OCI-M2 (cell line): ENCODE measurements at regions not wholly inside any gene's neighbourhood (a gene's known extent, or its start where the extent isn't known, plus 50 kb on each side); places are given as distances from the start of the nearest gene placed in this dataset.

Experiments
- DNase-seq: peaks from one replicate; lab custom pipeline; 2025; ENCODE audit not compliant: unreplicated experiment; lab: John Stamatoyannopoulos, UW

- DNase-seq: no peak
Measured at GRCh38 chr7:25619963-25620799, 391.9 kb upstream of the NPVF start.

GRCh38 chr7:25621993-25622392 is 393.7 kb upstream of the NPVF start:
- DNase-seq: no peak

- no peak for DNase-seq
Measured at GRCh38 chr7:25622695-25623094, 394.4 kb upstream of the NPVF start.

- DNase-seq: no peak
Measured at GRCh38 chr7:25624051-25624450, 395.8 kb upstream of the NPVF start.

- no peak for DNase-seq
Measured at GRCh38 chr7:25624833-25625232, 396.5 kb upstream of the NPVF start.

GRCh38 chr7:25625306-25625992 is 397.2 kb upstream of the NPVF start:
- no peak for DNase-seq

- no peak for DNase-seq
Measured at GRCh38 chr7:25626451-25627131, 398.3 kb upstream of the NPVF start.

- DNase-seq: no peak
Measured at GRCh38 chr7:25628446-25628845, 400.2 kb upstream of the NPVF start.

GRCh38 chr7:25632616-25633015 is 404.3 kb upstream of the NPVF start:
- no peak for DNase-seq

GRCh38 chr7:25633426-25634036 is 405.2 kb upstream of the NPVF start:
- DNase-seq: no peak

GRCh38 chr7:25636168-25636567 is 407.9 kb upstream of the NPVF start:
- no peak for DNase-seq

GRCh38 chr7:25636871-25637283 is 408.6 kb upstream of the NPVF start:
- DNase-seq: no peak

GRCh38 chr7:25638068-25638467 is 409.8 kb upstream of the NPVF start:
- DNase-seq: no peak

- no peak for DNase-seq
Measured at GRCh38 chr7:25638590-25639244, 410.4 kb upstream of the NPVF start.

GRCh38 chr7:25642849-25643248 is 414.6 kb upstream of the NPVF start:
- DNase-seq: no peak

- no peak for DNase-seq
Measured at GRCh38 chr7:25643286-25643685, 415.0 kb upstream of the NPVF start.

GRCh38 chr7:25643770-25644394 is 415.6 kb upstream of the NPVF start:
- no peak for DNase-seq

- DNase-seq: no peak
Measured at GRCh38 chr7:25646726-25647413, 418.6 kb upstream of the NPVF start.

GRCh38 chr7:25647872-25648271 is 419.6 kb upstream of the NPVF start:
- no peak for DNase-seq

- DNase-seq: no peak
Measured at GRCh38 chr7:25652366-25652765, 424.1 kb upstream of the NPVF start.
